IMR-90 (cell line): ENCODE measurements at regions not wholly inside any gene's neighbourhood (a gene's known extent, or its start where the extent isn't known, plus 50 kb on each side); places are given as distances from the start of the nearest gene placed in this dataset.

ENCODE experiments used
- ATAC-seq: fragments of 200-7000 bp; cut with Tn5 transposase; 2 replicates; pipeline ENCODE4 v1.9.1; 2020; ENCODE audit warnings: low read depth, mild to moderate bottlenecking, moderate library complexity
- BruUV-seq: library from RNA; stranded (reverse); fragments of 400-500 nt; replicated peaks from 2 replicates; lab custom pipeline; 2021; lab: Mats Ljungman, UMichigan
- CTCF ChIA-PET: fragments of 300-600 bp; formaldehyde crosslinking; extraction: SDS; loops from one replicate; lab custom pipeline; 2021; ENCODE audit warnings: antibody characterized with exemption; lab: Yijun Ruan, JAX
- POLR2A ChIA-PET: fragments of 300-600 bp; sonication (Branson Sonifier 250); formaldehyde crosslinking; loops from one replicate; lab custom pipeline; 2022; ENCODE audit warnings: antibody characterized with exemption; ENCODE audit not compliant: unreplicated experiment; lab: Charles Lee
- DNase-seq: peaks from one replicate; pipeline ENCODE4 v3.0.0; 2013
- H2AFZ ChIP-seq: replicated peaks from 2 replicates; pipeline ENCODE3; 2013; ENCODE audit warnings: low read length, mild to moderate bottlenecking; ENCODE audit not compliant: poor library complexity
- H2AK5ac ChIP-seq: 2 replicates; pipeline ENCODE4 v1.6.1; 2013; ENCODE audit warnings: low read depth, low read length, inconsistent platforms
- H2AK9ac ChIP-seq: replicated peaks from 2 replicates; pipeline ENCODE3; 2013; ENCODE audit warnings: mild to moderate bottlenecking, low read depth, low read length, moderate library complexity; ENCODE audit not compliant: poor library complexity
- H2BK120ac ChIP-seq: 2 replicates; pipeline ENCODE4 v1.6.1; 2013; ENCODE audit warnings: low read depth, low read length, inconsistent platforms
- H2BK15ac ChIP-seq: 3 replicates; pipeline ENCODE4 v1.6.1; 2013; ENCODE audit warnings: low read depth, low read length, inconsistent platforms
- H2BK20ac ChIP-seq: 2 replicates; pipeline ENCODE4 v1.6.1; 2013; ENCODE audit warnings: low read depth, mild to moderate bottlenecking, inconsistent platforms, low read length, moderate library complexity
- H2BK5ac ChIP-seq: 2 replicates; pipeline ENCODE4 v1.6.1; 2013; ENCODE audit warnings: mild to moderate bottlenecking, low read depth, low read length, inconsistent platforms; ENCODE audit not compliant: poor library complexity, severe bottlenecking
- H3K14ac ChIP-seq: replicated peaks from 2 replicates; pipeline ENCODE4 v1.6.1; 2013; ENCODE audit warnings: low read depth, low read length, inconsistent platforms
- H3K18ac ChIP-seq: 2 replicates; pipeline ENCODE4 v1.6.1; 2013; ENCODE audit warnings: low read depth, low read length, control low read depth
- H3K23ac ChIP-seq: 2 replicates; pipeline ENCODE4 v1.6.1; 2013; ENCODE audit warnings: low read depth, low read length, inconsistent platforms
- H3K27ac ChIP-seq: 2 replicates; pipeline ENCODE4 v1.5.1; 2013; ENCODE audit warnings: mild to moderate bottlenecking, control low read depth, low read length; ENCODE audit not compliant: insufficient read depth
- H3K27me3 ChIP-seq: 2 replicates; pipeline ENCODE4 v1.6.1; 2013; ENCODE audit warnings: low read length; ENCODE audit not compliant: control insufficient read depth, insufficient read depth
- H3K36me3 ChIP-seq: 2 replicates; pipeline ENCODE4 v1.6.1; 2013; ENCODE audit warnings: low read length, mixed read lengths; ENCODE audit not compliant: control insufficient read depth, insufficient read depth
- H3K4ac ChIP-seq: 2 replicates; pipeline ENCODE4 v1.6.1; 2013; ENCODE audit warnings: low read depth, low read length, inconsistent platforms
- H3K4me1 ChIP-seq: 2 replicates; pipeline ENCODE4 v1.6.1; 2013; ENCODE audit warnings: low read length, mixed read lengths; ENCODE audit not compliant: control insufficient read depth, insufficient read depth
- H3K4me2 ChIP-seq: 2 replicates; pipeline ENCODE4 v1.6.1; 2013; ENCODE audit warnings: low read depth, mild to moderate bottlenecking, control low read depth, low read length, moderate library complexity
- H3K4me3 ChIP-seq: 2 replicates; pipeline ENCODE4 v1.5.1; 2013; ENCODE audit warnings: low read depth, mild to moderate bottlenecking, control low read depth, low read length, moderate library complexity; ENCODE audit not compliant: insufficient read depth
- H3K56ac ChIP-seq: 2 replicates; pipeline ENCODE4 v1.6.1; 2013; ENCODE audit warnings: low read length, inconsistent platforms; ENCODE audit not compliant: insufficient read depth; ENCODE audit errors: extremely low read depth
- H3K79me1 ChIP-seq, 2 experiments: 2 replicates each; pipeline ENCODE4 v1.6.1; 2013; ENCODE audit warnings: low read length in 2 of 2, inconsistent platforms in 1 of 2, low read depth in 1 of 2
- H3K9ac ChIP-seq: 2 replicates; pipeline ENCODE4 v1.6.1; 2013; ENCODE audit warnings: low read depth, low read length, control low read depth
- H3K9me1 ChIP-seq: 2 replicates; pipeline ENCODE4 v1.6.1; 2013; ENCODE audit warnings: low read length, inconsistent platforms; ENCODE audit not compliant: insufficient read depth
- H3K9me3 ChIP-seq: 2 replicates; pipeline ENCODE4 v1.6.1; 2013; ENCODE audit warnings: low read length; ENCODE audit not compliant: control insufficient read depth, insufficient read depth
- H4K20me1 ChIP-seq: 2 replicates; pipeline ENCODE4 v1.6.1; 2013; ENCODE audit warnings: low read length, inconsistent platforms; ENCODE audit not compliant: insufficient read depth
- H4K5ac ChIP-seq: 2 replicates; pipeline ENCODE4 v1.6.1; 2013; ENCODE audit warnings: mild to moderate bottlenecking, low read depth, low read length, control low read depth
- H4K8ac ChIP-seq, 2 experiments: 2 replicates each; pipeline ENCODE4 v1.6.1; 2013; ENCODE audit warnings: low read depth in 2 of 2, low read length in 2 of 2, control low read depth in 1 of 2, inconsistent platforms in 1 of 2
- H4K91ac ChIP-seq: 2 replicates; pipeline ENCODE4 v1.6.1; 2013; ENCODE audit warnings: low read depth, low read length, inconsistent platforms; ENCODE audit not compliant: insufficient read depth
- BHLHE40 ChIP-seq: fragments of 150-350 bp; IDR thresholded peaks from 2 replicates; pipeline ENCODE4 v1.6.1; 2016; ENCODE audit warnings: mild to moderate bottlenecking, low read depth, low read length
- CEBPB ChIP-seq: IDR thresholded peaks from 2 replicates; pipeline ENCODE4 v1.6.1; 2012; ENCODE audit warnings: low read depth, low read length, improper control_type of control experiment
- CHD1 ChIP-seq: IDR thresholded peaks from 2 replicates; pipeline ENCODE4 v1.6.1; 2012; ENCODE audit warnings: low read depth, low read length, improper control_type of control experiment
- CTCF ChIP-seq: conservative IDR thresholded peaks from 2 replicates; pipeline ENCODE4 v1.5.1; 2012; ENCODE audit warnings: mild to moderate bottlenecking, low read depth, low read length, improper control_type of control experiment
- ELK1 ChIP-seq: fragments of 150-350 bp; IDR thresholded peaks from 2 replicates; pipeline ENCODE4 v1.6.1; 2016; ENCODE audit warnings: low read depth, mild to moderate bottlenecking, low read length, moderate library complexity, borderline replicate concordance
- FOS ChIP-seq: fragments of 150-350 bp; IDR thresholded peaks from 2 replicates; pipeline ENCODE4 v1.6.1; 2016; ENCODE audit warnings: low read depth, low read length
- MAFK ChIP-seq: IDR thresholded peaks from 2 replicates; pipeline ENCODE4 v1.6.1; 2012; ENCODE audit warnings: low read depth, low read length, improper control_type of control experiment
- MAZ ChIP-seq: IDR thresholded peaks from 2 replicates; pipeline ENCODE4 v1.6.1; 2012; ENCODE audit warnings: low read depth, mild to moderate bottlenecking, low read length, improper control_type of control experiment, moderate library complexity, borderline replicate concordance
- MXI1 ChIP-seq: IDR thresholded peaks from 2 replicates; pipeline ENCODE4 v1.6.1; 2012; ENCODE audit warnings: low read depth, mild to moderate bottlenecking, low read length, moderate library complexity, borderline replicate concordance
- NFE2L2 ChIP-seq: fragments of 150-350 bp; IDR thresholded peaks from 2 replicates; pipeline ENCODE4 v1.6.1; 2016; ENCODE audit warnings: low read depth, mild to moderate bottlenecking, low read length
- POLR2A ChIP-seq: IDR thresholded peaks from 2 replicates; pipeline ENCODE4 v1.6.1; 2012; ENCODE audit warnings: mild to moderate bottlenecking, low read depth, low read length
- RAD21 ChIP-seq: IDR thresholded peaks from 2 replicates; pipeline ENCODE4 v1.6.1; 2012; ENCODE audit warnings: low read length, improper control_type of control experiment
- RCOR1 ChIP-seq: IDR thresholded peaks from 2 replicates; pipeline ENCODE4 v1.6.1; 2012; ENCODE audit warnings: mild to moderate bottlenecking, low read length, improper control_type of control experiment; ENCODE audit not compliant: insufficient replicate concordance
- RFX5 ChIP-seq: IDR thresholded peaks from 2 replicates; pipeline ENCODE4 v1.8.0; 2012; ENCODE audit warnings: low read depth, mild to moderate bottlenecking, low read length, moderate library complexity
- SMC3 ChIP-seq: fragments of 150-350 bp; IDR thresholded peaks from 2 replicates; pipeline ENCODE4 v1.6.1; 2016; ENCODE audit warnings: low read depth, mild to moderate bottlenecking, antibody characterized with exemption, low read length, moderate library complexity
- USF2 ChIP-seq: fragments of 150-350 bp; IDR thresholded peaks from 2 replicates; pipeline ENCODE4 v1.6.1; 2017; ENCODE audit warnings: mild to moderate bottlenecking, antibody characterized with exemption, low read length, low read depth
- WGBS, 2 experiments: methylation state at CpG; one replicate each; pipeline versions ENCODE4 v1.1.5 to v1.1.7; 2013; ENCODE audit warnings: missing lambda C conversion rate in 2 of 2; ENCODE audit not compliant: insufficient read length in 1 of 2; ENCODE audit errors: extremely low coverage in 2 of 2; 5-methylcytosine and 5-hydroxymethylcytosine counted together
- dilution Hi-C: fragments of 300-500 bp; cut with HindIII; formaldehyde crosslinking; loops from one replicate; pipeline ENCODE4 v1.14.3; 2018; ENCODE audit warnings: low sequenced_read_pairs; ENCODE audit not compliant: unreplicated experiment
- in situ Hi-C: fragments of 300-500 bp; cut with MboI; formaldehyde crosslinking; loops from 3 replicates; pipeline ENCODE4 v1.14.3; 2019; ENCODE audit warnings: low sequenced_read_pairs, inconsistent platforms, mixed read lengths
- intact Hi-C: fragments of 100-400 bp; cut with micrococcal nuclease; formaldehyde crosslinking; loops from 2 replicates; pipeline ENCODE4 v1.10.0; 2022

- Histone ChIP-seq H3K4ac (no peak overlapping the region), H3K9me1 (no peaks in the 10 kb centered on the region), H4K8ac (no peak overlapping the region), H2BK20ac (no peak overlapping the region), H2AFZ (peak overlapping the region; percentile 51), H2AK9ac (no peak overlapping the region), H3K79me1 (no peaks in the 10 kb centered on the region), H4K91ac (no peak overlapping the region), H3K23ac (no peak overlapping the region), H3K36me3 (no peaks in the 10 kb centered on the region), H3K14ac (no peak overlapping the region), H3K9me3 (peaks cover 26% of the 10 kb centered on the region), H3K4me1 (no peaks in the 10 kb centered on the region), H2BK15ac (no peak overlapping the region), H3K27me3 (no peaks in the 10 kb centered on the region), H3K4me2 (no peak overlapping the region), H2AK5ac (no peak overlapping the region), H2BK5ac (no peak overlapping the region), H3K18ac (no peak overlapping the region), H2BK120ac (no peak overlapping the region), H3K56ac (no peak overlapping the region), H4K5ac (no peak overlapping the region), H3K27ac (no peak overlapping the region), H3K4me3 (no peak overlapping the region), H4K20me1 (no peaks in the 10 kb centered on the region), H3K9ac (no peak overlapping the region)
- POLR2A ChIA-PET, result no interaction called here
- ATAC-seq (no peak), DNase-seq (no peak)
- intact Hi-C loops (no loop called here), dilution Hi-C loops (no loop called here), in situ Hi-C loops (no loop called here)
- no TSS peak for BruUV-seq
- TF ChIP-seq USF2 (no peak), MAZ (no peak), RFX5 (no peak), SMC3 (no peak), ELK1 (no peak), POLR2A (no peak), FOS (no peak), CTCF (no peak), RAD21 (no peak), NFE2L2 (no peak), MAFK (no peak), BHLHE40 (no peak), CEBPB (no peak), CHD1 (no peak), RCOR1 (no peak), MXI1 (no peak)
- no CpG with 5 or more reads among the region's 6 CpGs for WGBS, 2 experiments
- CTCF ChIA-PET, result no interaction called here
Measured at GRCh38 chr2:887639-888038, 63.0 kb upstream of the SNTG2 start.
